ENCODE measurements at regions not wholly inside any gene's neighbourhood (a gene's known extent, or its start where the extent isn't known, plus 50 kb on each side); places are given as distances from the start of the nearest gene placed in this dataset.

GRCh38 chr12:98084391-98084790 is 431.0 kb upstream of the TMPO start:
- TF ChIP-seq NFXL1 (IDR thresholded peaks at IDR 0.05; ENCODE audit: borderline replicate concordance) (no peak), PAX8 (IDR thresholded peaks at IDR 0.05) (no peak), EZH2 (IDR thresholded peaks at IDR 0.05; ENCODE audit: borderline replicate concordance, control insufficient read depth, low read depth, low read length) (no peak), PAX5 (IDR thresholded peaks at IDR 0.05; ENCODE audit: borderline replicate concordance, low read depth, low read length) (no peak), CREM (IDR thresholded peaks at IDR 0.05; ENCODE audit: low read depth) (no peak), JUNB (IDR thresholded peaks at IDR 0.05) (no peak), RAD21 (IDR thresholded peaks at IDR 0.05; ENCODE audit: insufficient read depth, low read depth, low read length) (no peak), BCL11A (IDR thresholded peaks at IDR 0.05; ENCODE audit: low read depth, low read length) (no peak), SIN3A (IDR thresholded peaks at IDR 0.05; ENCODE audit: low read depth, low read length) (no peak), TCF12 (IDR thresholded peaks at IDR 0.05; ENCODE audit: low read depth, low read length) (no peak)
- TF ChIP-seq, protein P1, sequence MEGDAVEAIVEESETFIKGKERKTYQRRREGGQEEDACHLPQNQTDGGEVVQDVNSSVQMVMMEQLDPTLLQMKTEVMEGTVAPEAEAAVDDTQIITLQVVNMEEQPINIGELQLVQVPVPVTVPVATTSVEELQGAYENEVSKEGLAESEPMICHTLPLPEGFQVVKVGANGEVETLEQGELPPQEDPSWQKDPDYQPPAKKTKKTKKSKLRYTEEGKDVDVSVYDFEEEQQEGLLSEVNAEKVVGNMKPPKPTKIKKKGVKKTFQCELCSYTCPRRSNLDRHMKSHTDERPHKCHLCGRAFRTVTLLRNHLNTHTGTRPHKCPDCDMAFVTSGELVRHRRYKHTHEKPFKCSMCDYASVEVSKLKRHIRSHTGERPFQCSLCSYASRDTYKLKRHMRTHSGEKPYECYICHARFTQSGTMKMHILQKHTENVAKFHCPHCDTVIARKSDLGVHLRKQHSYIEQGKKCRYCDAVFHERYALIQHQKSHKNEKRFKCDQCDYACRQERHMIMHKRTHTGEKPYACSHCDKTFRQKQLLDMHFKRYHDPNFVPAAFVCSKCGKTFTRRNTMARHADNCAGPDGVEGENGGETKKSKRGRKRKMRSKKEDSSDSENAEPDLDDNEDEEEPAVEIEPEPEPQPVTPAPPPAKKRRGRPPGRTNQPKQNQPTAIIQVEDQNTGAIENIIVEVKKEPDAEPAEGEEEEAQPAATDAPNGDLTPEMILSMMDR (IDR thresholded peaks at IDR 0.05 in 2 of 3, conservative IDR thresholded peaks at IDR 0.05 in 1 of 3; ENCODE audit: control insufficient read depth in 2 of 3, extremely low read depth in 1 of 3, insufficient read depth in 1 of 3, low read depth in 3 of 3, low read length in 3 of 3), result no peak
